IMR-90 (cell line): ENCODE measurements at regions not wholly inside any gene's neighbourhood (a gene's known extent, or its start where the extent isn't known, plus 50 kb on each side); places are given as distances from the start of the nearest gene placed in this dataset.

ENCODE experiments used
- ATAC-seq: fragments of 200-7000 bp; cut with Tn5 transposase; 2 replicates; pipeline ENCODE4 v1.9.1; 2020; ENCODE audit warnings: low read depth, mild to moderate bottlenecking, moderate library complexity
- BruUV-seq: library from RNA; stranded (reverse); fragments of 400-500 nt; replicated peaks from 2 replicates; lab custom pipeline; 2021; lab: Mats Ljungman, UMichigan
- CTCF ChIA-PET: fragments of 300-600 bp; formaldehyde crosslinking; extraction: SDS; loops from one replicate; lab custom pipeline; 2021; ENCODE audit warnings: antibody characterized with exemption; lab: Yijun Ruan, JAX
- POLR2A ChIA-PET: fragments of 300-600 bp; sonication (Branson Sonifier 250); formaldehyde crosslinking; loops from one replicate; lab custom pipeline; 2022; ENCODE audit warnings: antibody characterized with exemption; ENCODE audit not compliant: unreplicated experiment; lab: Charles Lee
- DNase-seq: peaks from one replicate; pipeline ENCODE4 v3.0.0; 2013
- H2AFZ ChIP-seq: replicated peaks from 2 replicates; pipeline ENCODE3; 2013; ENCODE audit warnings: low read length, mild to moderate bottlenecking; ENCODE audit not compliant: poor library complexity
- H2AK5ac ChIP-seq: 2 replicates; pipeline ENCODE4 v1.6.1; 2013; ENCODE audit warnings: low read depth, low read length, inconsistent platforms
- H2AK9ac ChIP-seq: replicated peaks from 2 replicates; pipeline ENCODE3; 2013; ENCODE audit warnings: mild to moderate bottlenecking, low read depth, low read length, moderate library complexity; ENCODE audit not compliant: poor library complexity
- H2BK120ac ChIP-seq: 2 replicates; pipeline ENCODE4 v1.6.1; 2013; ENCODE audit warnings: low read depth, low read length, inconsistent platforms
- H2BK15ac ChIP-seq: 3 replicates; pipeline ENCODE4 v1.6.1; 2013; ENCODE audit warnings: low read depth, low read length, inconsistent platforms
- H2BK20ac ChIP-seq: 2 replicates; pipeline ENCODE4 v1.6.1; 2013; ENCODE audit warnings: low read depth, mild to moderate bottlenecking, inconsistent platforms, low read length, moderate library complexity
- H2BK5ac ChIP-seq: 2 replicates; pipeline ENCODE4 v1.6.1; 2013; ENCODE audit warnings: mild to moderate bottlenecking, low read depth, low read length, inconsistent platforms; ENCODE audit not compliant: poor library complexity, severe bottlenecking
- H3K14ac ChIP-seq: replicated peaks from 2 replicates; pipeline ENCODE4 v1.6.1; 2013; ENCODE audit warnings: low read depth, low read length, inconsistent platforms
- H3K18ac ChIP-seq: 2 replicates; pipeline ENCODE4 v1.6.1; 2013; ENCODE audit warnings: low read depth, low read length, control low read depth
- H3K23ac ChIP-seq: 2 replicates; pipeline ENCODE4 v1.6.1; 2013; ENCODE audit warnings: low read depth, low read length, inconsistent platforms
- H3K27ac ChIP-seq: 2 replicates; pipeline ENCODE4 v1.5.1; 2013; ENCODE audit warnings: mild to moderate bottlenecking, control low read depth, low read length; ENCODE audit not compliant: insufficient read depth
- H3K27me3 ChIP-seq: 2 replicates; pipeline ENCODE4 v1.6.1; 2013; ENCODE audit warnings: low read length; ENCODE audit not compliant: control insufficient read depth, insufficient read depth
- H3K36me3 ChIP-seq: 2 replicates; pipeline ENCODE4 v1.6.1; 2013; ENCODE audit warnings: low read length, mixed read lengths; ENCODE audit not compliant: control insufficient read depth, insufficient read depth
- H3K4ac ChIP-seq: 2 replicates; pipeline ENCODE4 v1.6.1; 2013; ENCODE audit warnings: low read depth, low read length, inconsistent platforms
- H3K4me1 ChIP-seq: 2 replicates; pipeline ENCODE4 v1.6.1; 2013; ENCODE audit warnings: low read length, mixed read lengths; ENCODE audit not compliant: control insufficient read depth, insufficient read depth
- H3K4me2 ChIP-seq: 2 replicates; pipeline ENCODE4 v1.6.1; 2013; ENCODE audit warnings: low read depth, mild to moderate bottlenecking, control low read depth, low read length, moderate library complexity
- H3K4me3 ChIP-seq: 2 replicates; pipeline ENCODE4 v1.5.1; 2013; ENCODE audit warnings: low read depth, mild to moderate bottlenecking, control low read depth, low read length, moderate library complexity; ENCODE audit not compliant: insufficient read depth
- H3K56ac ChIP-seq: 2 replicates; pipeline ENCODE4 v1.6.1; 2013; ENCODE audit warnings: low read length, inconsistent platforms; ENCODE audit not compliant: insufficient read depth; ENCODE audit errors: extremely low read depth
- H3K79me1 ChIP-seq, 2 experiments: 2 replicates each; pipeline ENCODE4 v1.6.1; 2013; ENCODE audit warnings: low read length in 2 of 2, inconsistent platforms in 1 of 2, low read depth in 1 of 2
- H3K9ac ChIP-seq: 2 replicates; pipeline ENCODE4 v1.6.1; 2013; ENCODE audit warnings: low read depth, low read length, control low read depth
- H3K9me1 ChIP-seq: 2 replicates; pipeline ENCODE4 v1.6.1; 2013; ENCODE audit warnings: low read length, inconsistent platforms; ENCODE audit not compliant: insufficient read depth
- H3K9me3 ChIP-seq: 2 replicates; pipeline ENCODE4 v1.6.1; 2013; ENCODE audit warnings: low read length; ENCODE audit not compliant: control insufficient read depth, insufficient read depth
- H4K20me1 ChIP-seq: 2 replicates; pipeline ENCODE4 v1.6.1; 2013; ENCODE audit warnings: low read length, inconsistent platforms; ENCODE audit not compliant: insufficient read depth
- H4K5ac ChIP-seq: 2 replicates; pipeline ENCODE4 v1.6.1; 2013; ENCODE audit warnings: mild to moderate bottlenecking, low read depth, low read length, control low read depth
- H4K8ac ChIP-seq, 2 experiments: 2 replicates each; pipeline ENCODE4 v1.6.1; 2013; ENCODE audit warnings: low read depth in 2 of 2, low read length in 2 of 2, control low read depth in 1 of 2, inconsistent platforms in 1 of 2
- H4K91ac ChIP-seq: 2 replicates; pipeline ENCODE4 v1.6.1; 2013; ENCODE audit warnings: low read depth, low read length, inconsistent platforms; ENCODE audit not compliant: insufficient read depth
- CHD1 ChIP-seq: IDR thresholded peaks from 2 replicates; pipeline ENCODE4 v1.6.1; 2012; ENCODE audit warnings: low read depth, low read length, improper control_type of control experiment
- FOS ChIP-seq: fragments of 150-350 bp; IDR thresholded peaks from 2 replicates; pipeline ENCODE4 v1.6.1; 2016; ENCODE audit warnings: low read depth, low read length
- MAFK ChIP-seq: IDR thresholded peaks from 2 replicates; pipeline ENCODE4 v1.6.1; 2012; ENCODE audit warnings: low read depth, low read length, improper control_type of control experiment
- MAZ ChIP-seq: IDR thresholded peaks from 2 replicates; pipeline ENCODE4 v1.6.1; 2012; ENCODE audit warnings: low read depth, mild to moderate bottlenecking, low read length, improper control_type of control experiment, moderate library complexity, borderline replicate concordance
- MXI1 ChIP-seq: IDR thresholded peaks from 2 replicates; pipeline ENCODE4 v1.6.1; 2012; ENCODE audit warnings: low read depth, mild to moderate bottlenecking, low read length, moderate library complexity, borderline replicate concordance
- NFE2L2 ChIP-seq: fragments of 150-350 bp; IDR thresholded peaks from 2 replicates; pipeline ENCODE4 v1.6.1; 2016; ENCODE audit warnings: low read depth, mild to moderate bottlenecking, low read length
- POLR2A ChIP-seq: IDR thresholded peaks from 2 replicates; pipeline ENCODE4 v1.6.1; 2012; ENCODE audit warnings: mild to moderate bottlenecking, low read depth, low read length
- RAD21 ChIP-seq: IDR thresholded peaks from 2 replicates; pipeline ENCODE4 v1.6.1; 2012; ENCODE audit warnings: low read length, improper control_type of control experiment
- RFX5 ChIP-seq: IDR thresholded peaks from 2 replicates; pipeline ENCODE4 v1.8.0; 2012; ENCODE audit warnings: low read depth, mild to moderate bottlenecking, low read length, moderate library complexity
- dilution Hi-C: fragments of 300-500 bp; cut with HindIII; formaldehyde crosslinking; loops from one replicate; pipeline ENCODE4 v1.14.3; 2018; ENCODE audit warnings: low sequenced_read_pairs; ENCODE audit not compliant: unreplicated experiment
- in situ Hi-C: fragments of 300-500 bp; cut with MboI; formaldehyde crosslinking; loops from 3 replicates; pipeline ENCODE4 v1.14.3; 2019; ENCODE audit warnings: low sequenced_read_pairs, inconsistent platforms, mixed read lengths
- intact Hi-C: fragments of 100-400 bp; cut with micrococcal nuclease; formaldehyde crosslinking; loops from 2 replicates; pipeline ENCODE4 v1.10.0; 2022
- TF ChIP-seq, protein P1 (sequence below): fragments of 150-350 bp; IDR thresholded peaks from 2 replicates; pipeline ENCODE4 v1.6.1; 2016; ENCODE audit warnings: low read depth, mild to moderate bottlenecking, low read length, moderate library complexity, borderline replicate concordance
- TF ChIP-seq, protein P2 (sequence below): fragments of 150-350 bp; IDR thresholded peaks from 2 replicates; pipeline ENCODE4 v1.6.1; 2017; ENCODE audit warnings: mild to moderate bottlenecking, antibody characterized with exemption, low read length, low read depth

DNA sequence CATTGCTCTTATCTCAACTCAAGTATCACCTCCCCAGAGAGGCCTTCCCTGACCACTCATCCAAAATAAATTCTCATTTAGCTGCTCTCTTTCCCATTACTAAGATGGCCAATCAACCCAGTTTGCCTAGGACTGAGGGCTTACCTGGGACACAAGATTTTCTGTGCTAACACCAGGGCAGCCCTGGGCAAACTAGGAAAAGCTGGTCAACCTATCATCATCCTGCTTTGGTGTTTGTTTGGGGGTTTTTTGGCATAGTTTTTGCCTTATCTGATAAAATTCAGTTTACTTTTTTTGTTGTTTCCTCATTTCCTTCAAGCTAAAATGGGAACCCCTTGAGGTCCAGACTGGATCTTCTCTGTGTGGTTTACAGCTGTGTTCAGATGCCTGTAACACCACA lies 131.4 kb upstream of the NR2F2 start:
- Histone ChIP-seq H3K4ac (no peak overlapping the region), H3K9me1 (no peaks in the 10 kb centered on the region), H4K20me1 (no peaks in the 10 kb centered on the region), H3K4me3 (no peak overlapping the region), H2BK15ac (no peak overlapping the region), H4K8ac (no peak overlapping the region), H2AK9ac (no peak overlapping the region), H3K56ac (no peak overlapping the region), H3K27ac (no peak overlapping the region), H3K18ac (no peak overlapping the region), H3K4me1 (no peaks in the 10 kb centered on the region), H4K5ac (no peak overlapping the region), H4K91ac (no peak overlapping the region), H3K9me3 (no peaks in the 10 kb centered on the region; the same call in 1 of the 2 replicates), H2BK120ac (no peak overlapping the region), H3K14ac (no peak overlapping the region), H3K36me3 (peaks cover 2% of the 10 kb centered on the region; the same call in 1 of the 2 replicates), H2BK20ac (no peak overlapping the region), H3K23ac (no peak overlapping the region), H3K79me1 (no peaks in the 10 kb centered on the region), H2BK5ac (no peak overlapping the region), H3K9ac (no peak overlapping the region), H3K4me2 (no peak overlapping the region), H3K27me3 (no peaks in the 10 kb centered on the region), H2AK5ac (no peak overlapping the region), H2AFZ (no peak overlapping the region)
- ChIA-PET POLR2A (no interaction called here), CTCF (no interaction called here)
- in situ Hi-C loops (no loop called here), dilution Hi-C loops (no loop called here), intact Hi-C loops (no loop called here)
- DNase-seq, result no peak
- TF ChIP-seq RFX5 (no peak), POLR2A (no peak), FOS (no peak), NFE2L2 (no peak), CHD1 (no peak), MAZ (no peak), MAFK (no peak), RAD21 (no peak), MXI1 (no peak)
- TF ChIP-seq, protein P1, sequence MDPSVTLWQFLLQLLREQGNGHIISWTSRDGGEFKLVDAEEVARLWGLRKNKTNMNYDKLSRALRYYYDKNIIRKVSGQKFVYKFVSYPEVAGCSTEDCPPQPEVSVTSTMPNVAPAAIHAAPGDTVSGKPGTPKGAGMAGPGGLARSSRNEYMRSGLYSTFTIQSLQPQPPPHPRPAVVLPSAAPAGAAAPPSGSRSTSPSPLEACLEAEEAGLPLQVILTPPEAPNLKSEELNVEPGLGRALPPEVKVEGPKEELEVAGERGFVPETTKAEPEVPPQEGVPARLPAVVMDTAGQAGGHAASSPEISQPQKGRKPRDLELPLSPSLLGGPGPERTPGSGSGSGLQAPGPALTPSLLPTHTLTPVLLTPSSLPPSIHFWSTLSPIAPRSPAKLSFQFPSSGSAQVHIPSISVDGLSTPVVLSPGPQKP, result no peak
- TF ChIP-seq, protein P2, sequence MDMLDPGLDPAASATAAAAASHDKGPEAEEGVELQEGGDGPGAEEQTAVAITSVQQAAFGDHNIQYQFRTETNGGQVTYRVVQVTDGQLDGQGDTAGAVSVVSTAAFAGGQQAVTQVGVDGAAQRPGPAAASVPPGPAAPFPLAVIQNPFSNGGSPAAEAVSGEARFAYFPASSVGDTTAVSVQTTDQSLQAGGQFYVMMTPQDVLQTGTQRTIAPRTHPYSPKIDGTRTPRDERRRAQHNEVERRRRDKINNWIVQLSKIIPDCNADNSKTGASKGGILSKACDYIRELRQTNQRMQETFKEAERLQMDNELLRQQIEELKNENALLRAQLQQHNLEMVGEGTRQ, result no peak
- no peak for ATAC-seq
- BruUV-seq, result no TSS peak
